HG02763 (cell line): ENCODE measurements at regions not wholly inside any gene's neighbourhood (a gene's known extent, or its start where the extent isn't known, plus 50 kb on each side); places are given as distances from the start of the nearest gene placed in this dataset.
"Not testable (repeated sequence)": the region's sequence is repeated elsewhere in the genome, so short reads cannot be mapped to it uniquely, and the experiment has no call there.

Source experiments
- ATAC-seq: cut with Tn5 transposase; IDR thresholded peaks from one replicate; pipeline ENCODE4 v1.9.1; 2021; ENCODE audit warnings: mild to moderate bottlenecking, moderate library complexity; ENCODE audit not compliant: unreplicated experiment

DNA sequence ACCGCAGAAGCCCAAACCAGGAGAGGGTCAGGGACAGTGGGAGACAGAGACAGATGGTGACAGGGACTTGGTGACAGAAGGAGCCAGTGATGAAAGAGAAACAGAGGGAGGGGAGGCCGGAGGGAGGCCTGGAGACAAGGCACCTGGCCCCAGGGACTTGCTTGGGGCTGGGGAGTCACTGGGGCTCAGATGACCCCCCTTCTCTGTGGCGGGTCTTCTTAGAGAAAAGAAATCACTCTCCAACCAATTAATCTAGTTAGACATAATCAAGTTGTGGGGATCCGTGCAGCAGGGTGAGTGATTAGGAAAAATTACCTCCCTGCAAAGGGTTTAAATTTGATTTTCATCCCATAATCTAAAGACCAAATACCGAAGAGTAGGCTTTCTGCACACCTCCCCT, 519.8 kb downstream of the PTPRU start:
- ATAC-seq = no peak

- not testable (repeated sequence) for ATAC-seq
Measured at GRCh38 chr1:29755412-29756015, 519.2 kb downstream of the PTPRU start.

DNA sequence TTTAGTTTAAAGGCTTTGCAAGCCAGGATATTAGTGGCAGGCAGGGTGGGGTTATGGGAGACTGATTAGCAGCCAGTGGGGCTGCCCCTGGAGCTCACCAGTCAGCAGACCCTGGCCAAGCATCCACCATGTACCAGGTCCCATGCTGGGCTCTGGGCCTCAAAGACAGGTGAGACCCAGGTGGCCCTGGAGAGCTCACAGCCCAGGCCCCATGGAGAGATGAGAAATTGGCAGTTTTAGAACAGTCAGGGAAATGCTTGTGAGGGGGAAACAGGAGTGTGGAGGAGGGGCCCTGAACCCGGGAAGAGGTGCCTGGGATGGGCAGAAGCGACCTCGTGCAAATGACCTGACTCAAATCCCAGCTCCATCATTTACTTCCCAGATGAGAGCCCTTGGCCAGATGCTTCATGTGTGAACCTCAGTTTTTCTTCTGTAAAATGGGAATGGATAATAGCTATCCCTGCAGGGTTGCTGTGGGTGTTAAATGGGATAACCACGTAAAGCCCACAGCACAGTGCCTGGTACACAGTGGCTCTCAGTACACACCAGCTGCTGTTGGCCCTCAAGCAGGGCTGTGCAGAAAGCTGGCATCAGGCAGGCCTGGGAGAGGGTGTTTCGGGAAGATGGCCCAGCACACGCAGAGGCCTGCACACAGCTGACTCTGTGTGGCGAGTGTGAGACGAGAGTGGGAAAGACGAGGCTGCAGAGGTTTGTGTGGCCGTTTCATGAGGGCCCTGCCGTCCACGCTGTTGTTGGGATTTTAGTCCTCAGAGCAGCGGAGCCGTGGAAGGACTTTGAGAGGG, 518.5 kb downstream of the PTPRU start:
- no peak for ATAC-seq

DNA sequence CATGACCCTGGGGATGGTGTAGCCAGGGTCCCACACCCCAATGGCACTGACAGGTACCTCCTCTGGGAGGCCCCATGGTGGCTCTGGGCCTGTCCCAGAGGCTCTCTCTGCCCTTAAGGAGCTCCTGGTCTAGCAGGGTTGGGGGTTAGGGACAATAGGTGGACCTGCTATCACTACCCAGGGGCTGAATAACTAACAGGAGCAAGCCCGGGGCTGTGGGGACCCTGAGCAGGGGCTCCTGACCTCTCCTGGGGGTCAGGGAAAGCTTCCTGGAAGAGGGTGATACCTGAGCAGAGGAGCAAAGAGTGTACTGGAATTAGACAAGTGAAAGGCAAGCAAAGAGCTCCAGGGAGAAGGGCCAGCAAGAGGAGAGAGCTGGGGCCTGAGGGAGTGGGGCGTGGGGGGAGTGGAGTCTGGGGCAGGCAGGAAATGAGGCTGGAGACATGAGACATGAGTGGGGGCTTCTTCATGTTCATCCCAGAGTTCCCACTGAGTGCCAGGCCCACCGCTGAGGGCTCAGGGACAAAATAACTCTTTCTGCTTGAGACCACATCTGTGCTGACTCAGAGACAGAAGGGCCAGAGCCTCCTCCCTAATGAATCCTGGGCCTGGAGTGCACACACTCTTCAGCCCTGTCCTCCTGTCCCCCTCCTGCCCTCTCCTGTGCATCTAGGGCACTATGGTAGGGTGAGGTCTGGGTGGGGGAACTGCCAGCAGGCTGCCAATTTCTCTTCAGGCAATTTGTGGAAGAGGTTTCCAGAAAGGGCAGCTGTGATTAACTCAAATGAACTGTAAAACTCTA, 517.6 kb downstream of the PTPRU start:
- ATAC-seq = no peak

GRCh38 chr1:29753244-29753643, 516.9 kb downstream of the PTPRU start:
- ATAC-seq = no peak

DNA sequence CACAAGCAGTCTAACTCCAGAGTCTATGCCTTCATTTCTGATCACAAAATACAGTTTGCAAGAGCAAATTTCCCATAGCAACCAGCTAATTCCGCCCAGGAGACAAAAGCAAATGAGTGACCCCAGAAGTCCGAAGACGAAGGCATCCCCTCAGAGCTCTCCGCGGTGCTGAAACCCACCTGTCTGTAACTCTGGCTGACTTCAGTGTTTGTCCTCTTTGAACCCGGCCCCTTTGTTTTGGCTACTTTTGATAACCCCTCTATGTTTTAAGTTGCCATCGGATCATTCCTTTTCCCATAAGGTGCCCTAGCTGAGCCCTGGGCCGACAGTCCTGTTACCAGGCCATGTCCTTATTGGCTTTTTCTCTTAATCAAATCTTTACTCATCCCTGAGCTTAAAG, 515.8 kb downstream of the PTPRU start:
- no peak for ATAC-seq

- no peak for ATAC-seq
Measured at GRCh38 chr1:29749024-29749945, 513.0 kb downstream of the PTPRU start.

DNA sequence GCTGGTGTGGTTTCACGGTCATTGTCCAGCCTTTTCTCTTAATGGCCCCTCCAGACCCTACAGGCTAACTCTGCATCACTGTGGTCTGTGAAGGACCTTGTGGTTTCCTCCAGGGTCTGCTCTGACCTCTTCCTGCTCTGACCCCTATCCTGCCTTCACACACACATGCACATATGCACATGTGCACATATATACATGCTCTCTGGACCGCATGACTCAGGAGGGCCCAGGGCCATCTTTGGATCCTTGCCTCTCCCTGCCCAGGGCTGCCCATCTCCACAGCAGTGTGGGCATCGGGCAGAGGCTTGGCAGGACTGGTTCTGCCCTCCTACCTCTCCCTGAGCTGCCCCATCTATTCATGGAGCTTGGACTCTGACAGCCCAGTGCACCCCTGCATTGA, 510.9 kb downstream of the PTPRU start:
- ATAC-seq = no peak

- no peak for ATAC-seq
Measured at GRCh38 chr1:29746076-29746665, 509.8 kb downstream of the PTPRU start.

DNA sequence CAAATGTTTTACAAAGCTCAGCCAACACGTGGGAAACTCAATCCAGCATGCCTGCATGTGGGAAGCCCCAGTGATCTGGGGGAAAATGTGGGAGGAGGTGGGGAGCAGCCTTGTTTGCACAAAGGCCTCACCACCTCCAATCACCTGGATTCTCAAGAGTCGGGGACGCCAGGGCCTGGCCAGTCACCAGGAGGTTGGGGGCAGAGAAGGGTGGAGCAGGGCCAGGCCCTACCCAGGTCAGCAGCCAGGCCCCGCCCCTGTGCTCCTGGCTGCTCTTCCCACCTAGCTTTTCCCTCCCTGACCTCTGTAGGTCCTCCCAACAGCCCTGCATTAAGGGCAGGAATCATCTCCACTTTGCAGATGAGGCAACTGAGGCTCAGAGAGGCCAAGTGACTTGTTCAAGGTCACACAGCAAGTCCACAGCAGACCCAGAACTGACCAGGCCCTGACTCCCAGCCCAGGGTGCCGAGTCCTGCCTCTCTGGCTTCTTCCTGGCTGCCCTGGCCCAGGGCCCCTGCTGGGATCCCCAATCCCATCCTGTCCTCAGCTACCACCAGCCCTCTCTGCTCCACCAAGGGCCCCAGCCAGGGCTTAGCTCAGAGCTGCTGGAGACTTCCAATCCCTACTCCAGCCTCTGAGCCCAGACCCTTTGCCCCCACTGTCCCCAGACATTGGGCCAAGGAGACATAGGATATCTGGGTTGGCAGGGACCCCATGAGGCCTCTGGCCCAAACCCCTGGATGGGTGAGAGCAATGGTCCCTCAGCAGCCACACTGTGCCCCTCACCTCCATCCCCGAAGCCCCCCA, 508.6 kb downstream of the PTPRU start:
- no peak for ATAC-seq

DNA sequence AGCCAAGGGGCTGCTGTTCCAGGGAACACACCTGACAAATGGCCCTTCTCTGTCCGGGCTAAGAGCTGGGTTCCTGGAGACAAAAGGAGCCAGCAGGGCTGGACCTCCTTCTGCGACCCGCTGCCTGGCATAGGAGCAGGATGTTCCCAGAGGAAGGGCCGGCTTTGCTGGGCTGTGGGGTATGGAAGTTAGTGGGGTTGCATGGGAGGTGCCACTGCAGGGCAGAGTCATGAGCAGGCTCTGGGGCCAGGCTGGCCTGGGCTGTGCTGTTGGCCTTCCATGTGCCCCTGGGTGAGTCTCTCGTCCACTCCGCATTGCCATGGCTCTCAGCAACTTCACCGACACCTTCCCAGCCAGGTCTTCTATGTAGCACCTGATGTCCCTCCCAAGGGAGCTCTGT, 507.6 kb downstream of the PTPRU start:
- no peak for ATAC-seq

DNA sequence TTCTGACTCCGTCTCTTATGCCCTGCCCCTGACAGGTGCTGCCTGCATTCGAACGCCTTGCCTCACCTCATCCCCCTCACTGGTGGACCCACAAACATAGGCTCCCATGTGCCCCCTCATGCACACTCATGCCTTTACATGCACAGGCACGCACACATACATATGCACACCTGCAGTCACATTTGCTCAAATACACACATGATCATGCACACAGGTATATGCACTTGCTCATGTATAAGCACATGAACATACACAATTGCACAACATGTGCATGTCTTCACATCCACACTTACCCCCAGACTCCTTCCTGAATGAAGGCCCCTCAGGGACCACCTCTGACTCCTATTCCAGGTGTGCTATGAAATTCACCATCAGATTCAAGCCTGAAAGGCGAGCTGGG, 506.9 kb downstream of the PTPRU start:
- no peak for ATAC-seq

- no peak for ATAC-seq
Measured at GRCh38 chr1:29739176-29739575, 502.9 kb downstream of the PTPRU start.

DNA sequence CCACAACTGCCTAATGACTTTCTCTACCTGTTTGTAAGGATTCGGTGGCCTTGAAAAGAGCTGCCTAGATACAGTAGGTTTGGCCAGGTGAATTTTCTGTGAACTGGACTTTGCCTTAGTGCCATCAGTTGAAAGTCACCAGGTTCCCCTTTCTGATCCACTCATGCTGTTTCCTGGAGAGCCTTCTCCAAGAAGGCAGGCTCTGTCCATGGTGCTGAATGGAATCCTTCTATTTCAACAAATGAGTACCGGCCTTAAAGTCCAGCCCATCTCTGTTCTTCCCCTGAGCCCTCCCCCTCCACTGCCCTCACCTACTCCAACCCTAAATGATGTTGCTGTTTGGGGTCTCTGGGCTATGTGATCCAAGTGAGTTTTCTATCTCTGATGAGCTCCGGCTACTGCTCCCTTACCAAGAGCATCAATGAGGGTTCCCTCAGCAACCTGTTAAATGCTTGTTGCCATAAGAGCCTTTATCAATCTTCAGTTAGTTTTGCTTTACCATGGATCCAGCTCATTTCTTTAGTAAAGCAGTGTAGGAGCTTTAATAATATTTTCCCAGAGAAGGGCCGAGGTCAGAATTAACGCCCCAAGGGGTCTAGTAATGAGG, 500.4 kb downstream of the PTPRU start:
- no peak for ATAC-seq

- no peak for ATAC-seq
Measured at GRCh38 chr1:29732453-29732852, 496.1 kb downstream of the PTPRU start.

- ATAC-seq = no peak
Measured at GRCh38 chr1:29730623-29731022, 494.3 kb downstream of the PTPRU start.

DNA sequence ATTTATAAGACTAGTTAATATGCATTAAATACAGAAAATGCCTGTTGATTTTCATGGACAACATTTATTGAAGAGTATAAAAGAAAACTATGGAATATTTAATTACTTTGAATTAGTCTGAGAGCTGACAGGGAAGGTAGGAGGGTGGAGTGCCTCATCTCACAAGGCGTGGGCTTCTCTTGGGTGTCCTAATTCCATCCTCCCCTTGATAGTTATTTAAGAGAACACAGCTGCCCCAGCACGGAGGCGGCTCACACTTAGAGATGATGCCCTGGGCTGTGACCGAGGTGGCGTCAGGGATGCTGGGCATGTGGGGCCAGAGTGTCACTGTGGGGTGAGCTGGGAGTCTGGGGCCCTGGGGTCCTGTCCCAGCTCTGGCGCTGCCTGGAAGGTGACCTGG, 493.0 kb downstream of the PTPRU start:
- ATAC-seq = no peak

- no peak for ATAC-seq
Measured at GRCh38 chr1:29728703-29729102, 492.4 kb downstream of the PTPRU start.

- no peak for ATAC-seq
Measured at GRCh38 chr1:29725262-29725661, 488.9 kb downstream of the PTPRU start.
